ENCODE measurements at regions not wholly inside any gene's neighbourhood (a gene's known extent, or its start where the extent isn't known, plus 50 kb on each side); places are given as distances from the start of the nearest gene placed in this dataset.

- ChIA-PET POLR2A (no interaction called here), CTCF (no interaction called here)
- Histone ChIP-seq H3K27ac (ENCODE audit: low read length in 2 of 2) (no peak overlapping the region), H4K20me1 (ENCODE audit: control insufficient read depth, insufficient read depth, low read length, poor library complexity, severe bottlenecking) (no peaks in the 10 kb centered on the region), H3K36me3 (replicated peaks in 1 of 2; ENCODE audit: control extremely low read depth in 1 of 2, control insufficient read depth in 1 of 2, extremely low read depth in 1 of 2, insufficient read depth in 2 of 2, low read length in 1 of 2) (no peaks in the 10 kb centered on the region), H3K27me3 (replicated peaks in 1 of 4; ENCODE audit: control extremely low read depth in 1 of 4, control insufficient read depth in 3 of 4, insufficient read depth in 4 of 4, low read length in 3 of 4) (no peaks in the 10 kb centered on the region), H3K79me2 (ENCODE audit: control insufficient read depth, insufficient read depth, low read length) (no peaks in the 10 kb centered on the region), H3K9me3 (ENCODE audit: control extremely low read depth in 1 of 3, control insufficient read depth in 2 of 3, insufficient read depth in 1 of 3, low read length in 2 of 3) (no peaks in the 10 kb centered on the region), H3K4me3 (ENCODE audit: control extremely low read depth in 1 of 5, extremely low read depth in 1 of 5, insufficient read depth in 1 of 5, low read depth in 2 of 5, low read length in 4 of 5) (no peak overlapping the region), H2AFZ (ENCODE audit: insufficient read depth, low read depth, low read length, poor library complexity, severe bottlenecking) (no peak overlapping the region), H3K9ac (ENCODE audit: low read length) (no peak overlapping the region), H3K4me2 (replicated peaks; ENCODE audit: low read depth, low read length, poor library complexity, severe bottlenecking) (no peak overlapping the region), H3K4me1 (ENCODE audit: control insufficient read depth in 2 of 2, insufficient read depth in 2 of 2, low read length in 2 of 2) (no peaks in the 10 kb centered on the region)
- intact Hi-C loops (cut with micrococcal nuclease), result no loop called here
- Mint-ChIP-seq H3K4me1 (no peaks in the 10 kb centered on the region), H3K27ac (no peak overlapping the region), H3K27me3 (no peaks in the 10 kb centered on the region), H3K9me3 (ENCODE audit: insufficient read depth) (no peaks in the 10 kb centered on the region), H3K4me3 (no peak overlapping the region)
- ATAC-seq (ENCODE audit: low read depth) (no peak), DNase-seq (no peak)
- whole genome bisulfite sequencing (ENCODE audit: insufficient coverage), result no CpG with 5 or more reads among the region's 3 CpGs
- TF ChIP-seq CTCF (IDR thresholded peaks at IDR 0.05) (no peak), EZH2 (IDR thresholded peaks at IDR 0.05; ENCODE audit: borderline replicate concordance, insufficient read depth, low read depth, low read length, poor library complexity, severe bottlenecking) (no peak)
These were observed 659.0 kb upstream of the NOVA1 start for GRCh38 chr14:27256805-27257204.

GRCh38 chr14:27267876-27268275 is 670.0 kb upstream of the NOVA1 start:
- no peaks in the 10 kb centered on the region for H3K79me2 ChIP-seq (ENCODE audit: control insufficient read depth, insufficient read depth, low read length)
- H3K27ac ChIP-seq (ENCODE audit: low read length in 2 of 2), result no peak overlapping the region
- no peak overlapping the region for H3K9ac ChIP-seq (ENCODE audit: low read length)
- Mint-ChIP-seq H3K4me3 (no peak overlapping the region), H3K27me3 (no peaks in the 10 kb centered on the region), H3K4me1 (no peaks in the 10 kb centered on the region), H3K9me3 (ENCODE audit: insufficient read depth) (peaks cover 4% of the 10 kb centered on the region), H3K27ac (no peak overlapping the region)
- ATAC-seq (ENCODE audit: low read depth) (no peak), DNase-seq (no peak)
- no peak overlapping the region for H3K4me3 ChIP-seq (ENCODE audit: control extremely low read depth in 1 of 5, extremely low read depth in 1 of 5, insufficient read depth in 1 of 5, low read depth in 2 of 5, low read length in 4 of 5)
- no peaks in the 10 kb centered on the region for H3K9me3 ChIP-seq (ENCODE audit: control extremely low read depth in 1 of 3, control insufficient read depth in 2 of 3, insufficient read depth in 1 of 3, low read length in 2 of 3)
- no peaks in the 10 kb centered on the region for H4K20me1 ChIP-seq (ENCODE audit: control insufficient read depth, insufficient read depth, low read length, poor library complexity, severe bottlenecking)
- ChIA-PET CTCF (no interaction called here), POLR2A (no interaction called here)
- H2AFZ ChIP-seq (ENCODE audit: insufficient read depth, low read depth, low read length, poor library complexity, severe bottlenecking), result no peak overlapping the region
- no peak overlapping the region for H3K4me2 ChIP-seq (replicated peaks; ENCODE audit: low read depth, low read length, poor library complexity, severe bottlenecking)
- no peaks in the 10 kb centered on the region for H3K36me3 ChIP-seq (replicated peaks in 1 of 2; ENCODE audit: control extremely low read depth in 1 of 2, control insufficient read depth in 1 of 2, extremely low read depth in 1 of 2, insufficient read depth in 2 of 2, low read length in 1 of 2)
- WGBS (ENCODE audit: insufficient coverage), result no CpG with 5 or more reads among the region's 1 CpG
- intact Hi-C loops (cut with micrococcal nuclease), result no loop called here
- TF ChIP-seq CTCF (IDR thresholded peaks at IDR 0.05) (no peak), EZH2 (IDR thresholded peaks at IDR 0.05; ENCODE audit: borderline replicate concordance, insufficient read depth, low read depth, low read length, poor library complexity, severe bottlenecking) (no peak)
- H3K27me3 ChIP-seq (replicated peaks in 1 of 4; ENCODE audit: control extremely low read depth in 1 of 4, control insufficient read depth in 3 of 4, insufficient read depth in 4 of 4, low read length in 3 of 4), result no peaks in the 10 kb centered on the region
- H3K4me1 ChIP-seq (ENCODE audit: control insufficient read depth in 2 of 2, insufficient read depth in 2 of 2, low read length in 2 of 2), result no peaks in the 10 kb centered on the region
